Osteoblast (primary cell): ENCODE measurements at regions not wholly inside any gene's neighbourhood (a gene's known extent, or its start where the extent isn't known, plus 50 kb on each side); places are given as distances from the start of the nearest gene placed in this dataset.

ENCODE experiments used
- DNase-seq: peaks from one replicate; pipeline ENCODE4 v3.0.0; 2011; ENCODE audit warnings: low spot score, mixed read lengths; ENCODE audit not compliant: insufficient read length; ENCODE audit errors: missing footprints
- H2AFZ ChIP-seq: 2 replicates; pipeline ENCODE4 v1.6.0; 2011; ENCODE audit warnings: mild to moderate bottlenecking, low read length
- H3K27ac ChIP-seq: 2 replicates; pipeline ENCODE4 v1.5.1; 2011; ENCODE audit warnings: mild to moderate bottlenecking, low read depth, low read length, moderate library complexity
- H3K27me3 ChIP-seq: 2 replicates; pipeline ENCODE4 v1.6.0; 2012; ENCODE audit warnings: mild to moderate bottlenecking, control low read depth, inconsistent platforms, low read length, moderate library complexity; ENCODE audit not compliant: insufficient read depth
- H3K36me3 ChIP-seq: 2 replicates; pipeline ENCODE4 v1.5.1; 2011; ENCODE audit warnings: mild to moderate bottlenecking, low read length, control low read depth, moderate library complexity; ENCODE audit not compliant: insufficient read depth
- H3K4me1 ChIP-seq: 2 replicates; pipeline ENCODE4 v1.5.1; 2011; ENCODE audit warnings: mild to moderate bottlenecking, low read length, control low read depth, moderate library complexity; ENCODE audit not compliant: insufficient read depth
- H3K4me2 ChIP-seq: 2 replicates; pipeline ENCODE4 v1.6.0; 2011; ENCODE audit warnings: mild to moderate bottlenecking, low read length; ENCODE audit not compliant: insufficient read depth
- H3K4me3 ChIP-seq: fragments of 200-600 bp; sonication (generic); 3 replicates; pipeline ENCODE4 v1.5.1; 2012; ENCODE audit warnings: mild to moderate bottlenecking, low read length, inconsistent platforms; ENCODE audit not compliant: insufficient read depth
- H3K79me2 ChIP-seq: 2 replicates; pipeline ENCODE4 v1.6.0; 2012; ENCODE audit warnings: mild to moderate bottlenecking, low read length, control low read depth, inconsistent platforms; ENCODE audit not compliant: insufficient read depth
- H3K9me3 ChIP-seq: 2 replicates; pipeline ENCODE4 v1.5.1; 2011; ENCODE audit warnings: low read depth, low read length, control low read depth
- H4K20me1 ChIP-seq: 2 replicates; pipeline ENCODE4 v1.6.0; 2012; ENCODE audit warnings: mild to moderate bottlenecking, low read length, control low read depth; ENCODE audit not compliant: insufficient read depth
- TF ChIP-seq, protein P1 (sequence below): IDR thresholded peaks from 2 replicates; pipeline ENCODE4 v1.5.1; 2011; ENCODE audit warnings: mild to moderate bottlenecking, low read depth, low read length, moderate library complexity; ENCODE audit errors: extremely low read depth

DNA sequence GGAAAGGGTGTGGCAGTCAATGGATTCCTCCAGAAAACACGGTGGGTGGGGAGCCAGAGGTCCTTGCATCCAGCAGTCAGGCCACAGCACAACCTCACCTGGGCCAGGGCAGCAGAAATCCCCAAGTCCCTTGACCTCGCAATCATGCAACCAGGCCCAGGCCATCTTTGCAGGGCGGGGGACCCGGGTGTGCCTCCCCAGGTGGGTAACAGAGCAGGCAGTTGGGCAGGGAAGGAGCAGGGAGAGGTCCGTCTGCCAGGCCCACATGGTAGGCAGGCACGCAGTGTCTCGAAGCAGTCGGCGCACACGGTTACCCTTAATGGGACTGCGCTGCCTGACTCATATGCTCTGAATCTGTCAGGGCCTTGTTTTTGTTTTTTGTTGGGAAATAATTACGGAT is 153.0 kb downstream of the RBFOX3 start:
- no peak overlapping the region for H3K4me3 ChIP-seq
- no peaks in the 10 kb centered on the region for H3K4me1 ChIP-seq
- H3K4me2 ChIP-seq, result no peak overlapping the region
- H3K27me3 ChIP-seq, result no peaks in the 10 kb centered on the region
- no peak overlapping the region for H3K27ac ChIP-seq
- H3K79me2 ChIP-seq, result no peaks in the 10 kb centered on the region
- H3K36me3 ChIP-seq, result no peaks in the 10 kb centered on the region
- DNase-seq, result no peak
- H3K9me3 ChIP-seq, result no peaks in the 10 kb centered on the region
- no peak overlapping the region for H2AFZ ChIP-seq
- H4K20me1 ChIP-seq, result no peaks in the 10 kb centered on the region
- TF ChIP-seq, protein P1, sequence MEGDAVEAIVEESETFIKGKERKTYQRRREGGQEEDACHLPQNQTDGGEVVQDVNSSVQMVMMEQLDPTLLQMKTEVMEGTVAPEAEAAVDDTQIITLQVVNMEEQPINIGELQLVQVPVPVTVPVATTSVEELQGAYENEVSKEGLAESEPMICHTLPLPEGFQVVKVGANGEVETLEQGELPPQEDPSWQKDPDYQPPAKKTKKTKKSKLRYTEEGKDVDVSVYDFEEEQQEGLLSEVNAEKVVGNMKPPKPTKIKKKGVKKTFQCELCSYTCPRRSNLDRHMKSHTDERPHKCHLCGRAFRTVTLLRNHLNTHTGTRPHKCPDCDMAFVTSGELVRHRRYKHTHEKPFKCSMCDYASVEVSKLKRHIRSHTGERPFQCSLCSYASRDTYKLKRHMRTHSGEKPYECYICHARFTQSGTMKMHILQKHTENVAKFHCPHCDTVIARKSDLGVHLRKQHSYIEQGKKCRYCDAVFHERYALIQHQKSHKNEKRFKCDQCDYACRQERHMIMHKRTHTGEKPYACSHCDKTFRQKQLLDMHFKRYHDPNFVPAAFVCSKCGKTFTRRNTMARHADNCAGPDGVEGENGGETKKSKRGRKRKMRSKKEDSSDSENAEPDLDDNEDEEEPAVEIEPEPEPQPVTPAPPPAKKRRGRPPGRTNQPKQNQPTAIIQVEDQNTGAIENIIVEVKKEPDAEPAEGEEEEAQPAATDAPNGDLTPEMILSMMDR, result no peak

GRCh38 chr17:79457376-79457775 is 153.5 kb downstream of the RBFOX3 start:
- Histone ChIP-seq H3K79me2 (no peaks in the 10 kb centered on the region), H3K9me3 (no peaks in the 10 kb centered on the region), H3K27me3 (no peaks in the 10 kb centered on the region), H3K4me2 (no peak overlapping the region), H4K20me1 (no peaks in the 10 kb centered on the region), H3K4me3 (no peak overlapping the region), H3K4me1 (no peaks in the 10 kb centered on the region), H3K27ac (no peak overlapping the region), H3K36me3 (no peaks in the 10 kb centered on the region), H2AFZ (no peak overlapping the region)
- DNase-seq, result no peak
- TF ChIP-seq, protein P1, result no peak

- no peaks in the 10 kb centered on the region for H3K36me3 ChIP-seq
- no peak for DNase-seq
- H2AFZ ChIP-seq, result no peak overlapping the region
- H3K4me1 ChIP-seq, result no peaks in the 10 kb centered on the region
- TF ChIP-seq, protein P1, result no peak
- H3K4me3 ChIP-seq, result no peak overlapping the region
- no peaks in the 10 kb centered on the region for H3K27me3 ChIP-seq
- no peaks in the 10 kb centered on the region for H3K79me2 ChIP-seq
- no peaks in the 10 kb centered on the region for H3K9me3 ChIP-seq
- no peak overlapping the region for H3K27ac ChIP-seq
- no peak overlapping the region for H3K4me2 ChIP-seq
- H4K20me1 ChIP-seq, result no peaks in the 10 kb centered on the region
Observed at GRCh38 chr17:79455636-79456035, 155.2 kb downstream of the RBFOX3 start.

DNA sequence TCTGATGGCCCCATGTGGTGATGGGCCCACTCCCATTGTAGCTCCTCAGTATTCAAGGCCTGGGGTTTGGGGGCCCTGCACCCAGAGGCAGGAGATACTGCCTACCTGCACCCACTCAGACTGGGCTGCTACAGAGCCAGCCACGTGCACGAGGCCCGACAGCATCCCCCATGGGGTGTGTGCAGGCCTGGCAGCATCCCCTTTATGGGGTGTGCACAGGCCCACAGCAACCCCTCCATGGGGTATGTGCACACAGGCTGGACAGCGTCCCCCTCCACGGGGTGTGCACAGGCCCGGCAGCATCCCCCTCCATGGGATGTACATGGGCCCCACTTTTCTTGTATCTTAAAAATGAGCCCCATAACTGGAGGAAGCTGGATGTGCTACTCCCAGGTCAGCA is 156.0 kb downstream of the RBFOX3 start:
- H3K4me1 ChIP-seq, result no peaks in the 10 kb centered on the region
- TF ChIP-seq, protein P1, result no peak

More for the DNA sequence above, 156.0 kb downstream of the RBFOX3 start:
- Histone ChIP-seq H3K4me3 (no peak overlapping the region), H3K4me2 (no peak overlapping the region), H2AFZ (no peak overlapping the region), H3K9me3 (no peaks in the 10 kb centered on the region), H4K20me1 (no peaks in the 10 kb centered on the region), H3K27ac (no peak overlapping the region), H3K36me3 (no peaks in the 10 kb centered on the region), H3K27me3 (no peaks in the 10 kb centered on the region), H3K79me2 (no peaks in the 10 kb centered on the region)
- DNase-seq, result no peak
